Lung (tissue), 11 donors: ENCODE measurements at regions not wholly inside any gene's neighbourhood (a gene's known extent, or its start where the extent isn't known, plus 50 kb on each side); places are given as distances from the start of the nearest gene placed in this dataset.
A peak's percentile ranks its signal among the peaks of the same experiment; 100 is the strongest.

Experiments
- ATAC-seq: fragments of 200-7000 bp; cut with Tn5 transposase; one replicate; pipeline ENCODE4 v1.9.1; 2020; ENCODE audit warnings: moderate number of reproducible peaks; ENCODE audit not compliant: insufficient read depth, low FRiP score
- DNase-seq, 3 donors: peaks; one replicate each; pipeline ENCODE4 v3.0.0-alpha.2; 2013 to 2017
- H3K27ac ChIP-seq, 2 donors: one replicate each; pipeline ENCODE4 v1.5.1; 2013; ENCODE audit warnings: mild to moderate bottlenecking in 2 of 2, moderate library complexity in 2 of 2, control low read depth in 1 of 2, inconsistent platforms in 1 of 2, low read depth in 1 of 2, low read length in 1 of 2
- H3K27me3 ChIP-seq, 3 donors: one replicate each; pipeline ENCODE4 v1.5.1; 2013; ENCODE audit warnings: low read length in 2 of 3; ENCODE audit not compliant: control insufficient read depth in 3 of 3, insufficient read depth in 3 of 3
- H3K36me3 ChIP-seq, 4 donors: one replicate each; pipeline ENCODE4 v1.5.1; 2013; ENCODE audit warnings: low read length in 4 of 4, mild to moderate bottlenecking in 1 of 4, moderate library complexity in 1 of 4; ENCODE audit not compliant: control insufficient read depth in 4 of 4, insufficient read depth in 4 of 4
- H3K4me1 ChIP-seq, 5 donors: one replicate each; pipeline ENCODE4 v1.5.1; 2013; ENCODE audit warnings: low read length in 5 of 5, mild to moderate bottlenecking in 2 of 5, moderate library complexity in 1 of 5; ENCODE audit not compliant: control insufficient read depth in 5 of 5, insufficient read depth in 5 of 5
- H3K4me3 ChIP-seq: one replicate; pipeline ENCODE4 v1.5.1; 2013; ENCODE audit warnings: mild to moderate bottlenecking, control low read depth, moderate library complexity
- H3K9ac ChIP-seq, 2 donors: one replicate each; pipeline ENCODE4 v1.5.1; 2013; ENCODE audit warnings: low read length in 2 of 2, control low read depth in 1 of 2; ENCODE audit not compliant: insufficient read depth in 1 of 2
- H3K9me3 ChIP-seq, 4 donors: one replicate each; pipeline ENCODE4 v1.5.1; 2013; ENCODE audit warnings: low read length in 3 of 4, mild to moderate bottlenecking in 1 of 4, moderate library complexity in 1 of 4; ENCODE audit not compliant: control insufficient read depth in 4 of 4, insufficient read depth in 3 of 4
- WGBS, 2 donors: extraction: QIAGEN DNeasy Blood & Tissue Kit; methylation state at CpG; one replicate each; pipeline ENCODE4 v1.1.7; 2013; 5-methylcytosine and 5-hydroxymethylcytosine counted together
- TF ChIP-seq, protein P1 (sequence below): IDR thresholded peaks from 2 replicates; pipeline ENCODE4 v1.5.1; 2012; ENCODE audit warnings: mild to moderate bottlenecking; ENCODE audit errors: control extremely low read depth, extremely low read depth
- donor health status: control.
- donor health status: control.
- donor health status: Bipolar disorder and iron deficiency.
- donor health status: healthy.
- donor health status: DM: yes; HTN: yes; CAD: no.

GRCh38 chr21:29430576-29430975, 131.9 kb downstream of the BACH1 start:
- DNase-seq, result no peak
- no peak for ATAC-seq
- TF ChIP-seq, protein P1, sequence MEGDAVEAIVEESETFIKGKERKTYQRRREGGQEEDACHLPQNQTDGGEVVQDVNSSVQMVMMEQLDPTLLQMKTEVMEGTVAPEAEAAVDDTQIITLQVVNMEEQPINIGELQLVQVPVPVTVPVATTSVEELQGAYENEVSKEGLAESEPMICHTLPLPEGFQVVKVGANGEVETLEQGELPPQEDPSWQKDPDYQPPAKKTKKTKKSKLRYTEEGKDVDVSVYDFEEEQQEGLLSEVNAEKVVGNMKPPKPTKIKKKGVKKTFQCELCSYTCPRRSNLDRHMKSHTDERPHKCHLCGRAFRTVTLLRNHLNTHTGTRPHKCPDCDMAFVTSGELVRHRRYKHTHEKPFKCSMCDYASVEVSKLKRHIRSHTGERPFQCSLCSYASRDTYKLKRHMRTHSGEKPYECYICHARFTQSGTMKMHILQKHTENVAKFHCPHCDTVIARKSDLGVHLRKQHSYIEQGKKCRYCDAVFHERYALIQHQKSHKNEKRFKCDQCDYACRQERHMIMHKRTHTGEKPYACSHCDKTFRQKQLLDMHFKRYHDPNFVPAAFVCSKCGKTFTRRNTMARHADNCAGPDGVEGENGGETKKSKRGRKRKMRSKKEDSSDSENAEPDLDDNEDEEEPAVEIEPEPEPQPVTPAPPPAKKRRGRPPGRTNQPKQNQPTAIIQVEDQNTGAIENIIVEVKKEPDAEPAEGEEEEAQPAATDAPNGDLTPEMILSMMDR, result no peak
- Histone ChIP-seq H3K9me3 (no peaks in the 10 kb centered on the region), H3K36me3 (no peaks in the 10 kb centered on the region), H3K9ac (no peak overlapping the region), H3K27ac (no peak overlapping the region), H3K4me3 (no peak overlapping the region), H3K4me1 (peaks cover 0 to 7% (median 0%) of the 10 kb centered on the region in 5 donors), H3K27me3 (no peaks in the 10 kb centered on the region)
- 96 to 97% methylated on average over 7 of the region's 7 CpGs for WGBS, 2 donors

- ATAC-seq, result no peak
- 77 to 95% methylated on average over 1 of the region's 1 CpG for WGBS, 2 donors
- Histone ChIP-seq H3K4me1 (peaks cover 0 to 7% (median 0%) of the 10 kb centered on the region in 5 donors), H3K9ac (no peak overlapping the region), H3K36me3 (no peaks in the 10 kb centered on the region), H3K9me3 (no peaks in the 10 kb centered on the region), H3K27ac (no peak overlapping the region), H3K4me3 (no peak overlapping the region), H3K27me3 (no peaks in the 10 kb centered on the region)
- TF ChIP-seq, protein P1, result no peak
- no peak for DNase-seq
These were observed 132.5 kb downstream of the BACH1 start for GRCh38 chr21:29431178-29431577.

DNA sequence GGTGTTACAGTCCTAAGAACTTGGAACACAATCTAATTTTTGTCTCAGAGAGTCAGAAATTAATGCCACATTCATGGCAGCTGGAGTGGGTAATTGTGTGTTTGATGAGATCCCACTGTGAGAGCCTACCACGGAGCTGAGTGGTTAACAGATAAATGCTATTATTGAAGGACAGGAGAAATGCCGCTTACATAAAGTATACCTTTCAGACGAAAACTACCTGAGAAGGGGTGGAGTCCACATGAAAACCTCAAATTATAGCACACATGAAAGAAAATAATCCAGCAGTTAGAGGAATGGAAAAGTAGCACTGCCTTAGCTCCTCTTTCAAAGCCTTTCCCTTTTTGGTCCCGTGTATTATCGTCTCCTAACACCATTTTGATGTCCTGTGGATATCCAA, 133.0 kb downstream of the BACH1 start:
- no peak overlapping the region for H3K4me3 ChIP-seq
- 95 to 97% methylated on average over 5 of the region's 5 CpGs for WGBS, 2 donors
- no peak overlapping the region for H3K27ac ChIP-seq
- no peak overlapping the region for H3K9ac ChIP-seq
- TF ChIP-seq, protein P1, result no peak
- peaks cover 0 to 7% (median 0%) of the 10 kb centered on the region in 5 donors for H3K4me1 ChIP-seq
- H3K36me3 ChIP-seq, result no peaks in the 10 kb centered on the region
- H3K27me3 ChIP-seq, result no peaks in the 10 kb centered on the region
- H3K9me3 ChIP-seq, result no peaks in the 10 kb centered on the region
- ATAC-seq, result no peak
- DNase-seq, result no peak

DNA sequence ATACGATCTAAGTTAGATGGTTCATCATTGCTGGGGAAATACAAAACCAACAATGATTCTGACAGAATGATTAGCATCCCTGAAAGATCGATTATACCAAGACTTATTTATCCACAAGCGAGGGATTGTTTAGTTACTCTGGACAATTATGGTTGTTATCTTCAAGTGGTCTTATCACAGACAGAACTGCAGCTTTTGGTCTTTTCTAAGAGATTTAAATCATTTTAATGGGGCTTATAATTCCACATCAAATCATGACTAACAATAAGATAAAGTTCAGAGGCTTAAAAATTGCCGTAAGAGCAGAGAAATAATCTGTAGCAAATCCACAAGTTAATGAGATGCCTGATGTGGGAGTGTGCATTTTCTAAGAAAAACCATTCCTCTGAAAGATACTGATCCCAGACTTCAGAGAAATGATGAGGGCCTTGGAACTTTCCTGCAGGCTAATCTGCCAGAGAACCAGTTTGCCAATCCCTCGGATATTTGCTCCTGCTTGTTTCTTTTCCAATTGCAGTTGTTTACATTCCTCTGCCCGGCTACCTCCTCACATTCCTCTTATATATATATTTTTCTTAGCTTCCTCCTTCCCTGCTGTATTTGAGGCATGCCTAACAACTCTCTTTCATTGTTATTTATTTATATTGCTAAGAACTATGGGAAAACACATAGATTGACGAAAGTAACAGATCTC, 134.8 kb downstream of the BACH1 start:
- no peaks in the 10 kb centered on the region for H3K36me3 ChIP-seq
- ATAC-seq (no peak), DNase-seq (peak in 2 of 3 donors; percentile 14 to 21)
- WGBS, 2 donors, result 67 to 85% methylated on average over 7 of the region's 7 CpGs
- H3K4me3 ChIP-seq, result no peak overlapping the region
- no peak overlapping the region for H3K9ac ChIP-seq
- H3K9me3 ChIP-seq, result no peaks in the 10 kb centered on the region
- TF ChIP-seq, protein P1, result no peak
- H3K27ac ChIP-seq, result no peak overlapping the region
- peaks cover 0 to 7% (median 0%) of the 10 kb centered on the region in 5 donors for H3K4me1 ChIP-seq
- no peaks in the 10 kb centered on the region for H3K27me3 ChIP-seq
